HL-60 (cell line): ENCODE measurements at regions not wholly inside any gene's neighbourhood (a gene's known extent, or its start where the extent isn't known, plus 50 kb on each side); places are given as distances from the start of the nearest gene placed in this dataset.

Source experiments
- DNase-seq, 2 experiments: peaks; one replicate each; pipeline ENCODE4 v3.0.0-alpha.2; 2010 to 2020; ENCODE audit warnings: low read depth in 1 of 2, low spot score in 1 of 2
- H3K27ac ChIP-seq: fragments of 250-450 bp; sonication (Bioruptor Pico); replicated peaks from 2 replicates; pipeline ENCODE4 v1.5.1; 2020; ENCODE audit warnings: mild to moderate bottlenecking, moderate library complexity
- H3K27me3 ChIP-seq: fragments of 250-450 bp; sonication (Bioruptor Pico); 2 replicates; pipeline ENCODE4 v1.5.1; 2021; ENCODE audit warnings: mild to moderate bottlenecking, moderate library complexity; ENCODE audit not compliant: insufficient read depth, poor library complexity, severe bottlenecking
- H3K4me3 ChIP-seq: replicated peaks from 2 replicates; pipeline ENCODE4 v1.5.1; 2011; ENCODE audit warnings: mild to moderate bottlenecking, control low read depth, low read length; ENCODE audit not compliant: insufficient read depth
- CTCF ChIP-seq: IDR thresholded peaks from one replicate; pipeline ENCODE4 v1.5.1; 2011; ENCODE audit warnings: low read length, control low read depth, inconsistent platforms; ENCODE audit not compliant: insufficient read depth
- GABPA ChIP-seq: IDR thresholded peaks from 2 replicates; pipeline ENCODE4 v1.6.1; 2012; ENCODE audit warnings: low read depth
- POLR2AphosphoS5 ChIP-seq: IDR thresholded peaks from 2 replicates; pipeline ENCODE4 v1.6.1; 2012; ENCODE audit warnings: low read depth
- REST ChIP-seq: IDR thresholded peaks from 2 replicates; pipeline ENCODE4 v1.6.1; 2012; ENCODE audit warnings: low read depth; ENCODE audit not compliant: insufficient replicate concordance
- SPI1 ChIP-seq: IDR thresholded peaks from 2 replicates; pipeline ENCODE4 v1.6.1; 2012; ENCODE audit warnings: low read depth, mild to moderate bottlenecking, borderline replicate concordance

- H3K27me3 ChIP-seq: no peaks in the 10 kb centered on the region
- TF ChIP-seq SPI1 (no peak), CTCF (no peak), GABPA (no peak)
- no peak overlapping the region for H3K4me3 ChIP-seq
- DNase-seq: no peak
- no peak overlapping the region for H3K27ac ChIP-seq
Measured at GRCh38 chr14:66099931-66100330, 386.2 kb upstream of the CCDC196 start.

- Histone ChIP-seq H3K27me3 (no peaks in the 10 kb centered on the region), H3K4me3 (no peak overlapping the region), H3K27ac (no peak overlapping the region)
- no peak for DNase-seq
- no peak for TF ChIP-seq POLR2AphosphoS5
- no peak for TF ChIP-seq CTCF
- no peak for TF ChIP-seq REST
- TF ChIP-seq GABPA: no peak
- TF ChIP-seq SPI1: no peak
Measured at GRCh38 chr14:66101662-66102061, 384.5 kb upstream of the CCDC196 start.

GRCh38 chr14:66104486-66104885, 381.7 kb upstream of the CCDC196 start:
- Histone ChIP-seq H3K27ac (no peak overlapping the region), H3K4me3 (no peak overlapping the region), H3K27me3 (no peaks in the 10 kb centered on the region)
- no peak for DNase-seq
- TF ChIP-seq POLR2AphosphoS5 (no peak), GABPA (no peak), REST (no peak), SPI1 (no peak), CTCF (no peak)

GRCh38 chr14:66105815-66106214, 380.4 kb upstream of the CCDC196 start:
- TF ChIP-seq SPI1 (no peak), POLR2AphosphoS5 (no peak), REST (no peak), GABPA (no peak), CTCF (no peak)
- DNase-seq: no peak
- H3K27me3 ChIP-seq: no peaks in the 10 kb centered on the region
- H3K27ac ChIP-seq: no peak overlapping the region
- H3K4me3 ChIP-seq: no peak overlapping the region
